Left lung (tissue), 4 donors: ENCODE measurements at regions not wholly inside any gene's neighbourhood (a gene's known extent, or its start where the extent isn't known, plus 50 kb on each side); places are given as distances from the start of the nearest gene placed in this dataset.
"Not testable (repeated sequence)": the region's sequence is repeated elsewhere in the genome, so short reads cannot be mapped to it uniquely, and the experiment has no call there.

Experiments used
- ATAC-seq: fragments of 200-7000 bp; cut with Tn5 transposase; one replicate; pipeline ENCODE4 v1.9.1; 2020; ENCODE audit warnings: moderate library complexity
- DNase-seq, 4 donors: peaks; one replicate each; pipeline ENCODE4 v3.0.0-alpha.2; 2013 to 2020
- H3K27ac ChIP-seq, 2 donors: fragments of 200-600 bp; sonication (generic) in 1 of 2; one replicate each; pipeline versions ENCODE4 v1.5.0 to v1.8.0; 2020 to 2021
- H3K27me3 ChIP-seq, 2 donors: fragments of 200-600 bp; sonication (generic) in 1 of 2; one replicate each; pipeline versions ENCODE4 v1.5.0 to v1.8.0; 2020 to 2021
- H3K36me3 ChIP-seq, 2 donors: fragments of 200-600 bp; sonication (generic) in 1 of 2; one replicate each; pipeline versions ENCODE4 v1.5.0 to v1.8.0; 2020 to 2021
- H3K4me1 ChIP-seq, 2 donors: fragments of 200-600 bp; one replicate each; pipeline ENCODE4 v1.8.0; 2021
- H3K4me3 ChIP-seq, 2 donors: fragments of 200-600 bp; sonication (generic) in 1 of 2; one replicate each; pipeline versions ENCODE4 v1.5.0 to v1.8.0; 2020 to 2021; ENCODE audit warnings: mild to moderate bottlenecking in 1 of 2
- H3K9me3 ChIP-seq, 2 donors: fragments of 200-600 bp; sonication (generic) in 1 of 2; one replicate each; pipeline versions ENCODE4 v1.5.0 to v1.8.0; 2020 to 2021
- CTCF ChIP-seq, 2 donors: fragments of 200-600 bp; sonication (generic) in 1 of 2; IDR thresholded peaks; one replicate each; pipeline versions ENCODE4 v1.5.0 to v1.8.0; 2021; ENCODE audit warnings: antibody characterized with exemption in 2 of 2
- intact Hi-C, 2 donors: fragments of 100-400 bp; cut with DNase I; formaldehyde crosslinking; loops; one replicate each; pipeline versions ENCODE4 v1.11.2 to v1.14.2; 2022
- donor health status: DM: no; HTN: yes; CAD: no.
- donor health status: DM: no; HTN: no; CAD: no.

- Histone ChIP-seq H3K27ac (no peak overlapping the region), H3K36me3 (no peaks in the 10 kb centered on the region), H3K4me1 (no peaks in the 10 kb centered on the region), H3K4me3 (no peak overlapping the region), H3K9me3 (peaks cover 0 to 2% of the 10 kb centered on the region in 2 donors), H3K27me3 (no peaks in the 10 kb centered on the region)
- DNase-seq (no peak), ATAC-seq (no peak)
- intact Hi-C loops: no loop called here
- no peak for TF ChIP-seq CTCF (IDR thresholded peaks at IDR 0.05)
Observed at GRCh38 chr6:101150226-101150625, 243.3 kb upstream of the GRIK2 start.

- H3K36me3 ChIP-seq, H3K4me1 ChIP-seq, ATAC-seq, intact Hi-C loops, H3K27me3 ChIP-seq, H3K27ac ChIP-seq, H3K9me3 ChIP-seq, H3K4me3 ChIP-seq: not testable (repeated sequence)
- peak in 1 of 4 donors; percentile 39 for DNase-seq
Observed at GRCh38 chr6:101157638-101158037, 235.9 kb upstream of the GRIK2 start.

GRCh38 chr6:101163611-101164010, 229.9 kb upstream of the GRIK2 start:
- intact Hi-C loops: no loop called here

GRCh38 chr6:101167638-101168037, 225.9 kb upstream of the GRIK2 start:
- peak in 1 of 4 donors; percentile 41 for DNase-seq

More at GRCh38 chr6:101163611-101164010, 229.9 kb upstream of the GRIK2 start:
- no peak for TF ChIP-seq CTCF (IDR thresholded peaks at IDR 0.05)
- Histone ChIP-seq H3K36me3 (no peaks in the 10 kb centered on the region), H3K27ac (no peak overlapping the region), H3K9me3 (peaks cover 0 to 4% of the 10 kb centered on the region in 2 donors), H3K27me3 (no peaks in the 10 kb centered on the region), H3K4me3 (no peak overlapping the region), H3K4me1 (no peaks in the 10 kb centered on the region)
- ATAC-seq (no peak), DNase-seq (no peak)

GRCh38 chr6:101171049-101171448, 222.5 kb upstream of the GRIK2 start:
- H3K4me1 ChIP-seq, H3K4me3 ChIP-seq, H3K36me3 ChIP-seq, H3K27ac ChIP-seq, ATAC-seq, intact Hi-C loops, DNase-seq, H3K27me3 ChIP-seq: not testable (repeated sequence)
- H3K9me3 ChIP-seq: peaks cover 0 to 38% of the 10 kb centered on the region in 2 donors

More at GRCh38 chr6:101167638-101168037, 225.9 kb upstream of the GRIK2 start:
- Histone ChIP-seq H3K36me3 (no peaks in the 10 kb centered on the region), H3K27me3 (no peaks in the 10 kb centered on the region), H3K4me3 (no peak overlapping the region), H3K4me1 (no peaks in the 10 kb centered on the region), H3K27ac (no peak overlapping the region), H3K9me3 (peaks cover 0 to 37% of the 10 kb centered on the region in 2 donors)
- no peak for ATAC-seq
- TF ChIP-seq CTCF (IDR thresholded peaks at IDR 0.05): no peak
- intact Hi-C loops: no loop called here

- H3K27me3 ChIP-seq: no peaks in the 10 kb centered on the region
- no peak overlapping the region for H3K4me3 ChIP-seq
- no peaks in the 10 kb centered on the region for H3K4me1 ChIP-seq
- DNase-seq (no peak), ATAC-seq (no peak)
- H3K36me3 ChIP-seq: no peaks in the 10 kb centered on the region
- H3K9me3 ChIP-seq: no peaks in the 10 kb centered on the region
- H3K27ac ChIP-seq: no peak overlapping the region
- intact Hi-C loops: no loop called here
- TF ChIP-seq CTCF (IDR thresholded peaks at IDR 0.05): no peak
Observed at GRCh38 chr6:101178748-101179147, 214.8 kb upstream of the GRIK2 start.
